ENCODE measurements at regions not wholly inside any gene's neighbourhood (a gene's known extent, or its start where the extent isn't known, plus 50 kb on each side); places are given as distances from the start of the nearest gene placed in this dataset.
"Not testable (repeated sequence)": the region's sequence is repeated elsewhere in the genome, so short reads cannot be mapped to it uniquely, and the experiment has no call there.

DNA sequence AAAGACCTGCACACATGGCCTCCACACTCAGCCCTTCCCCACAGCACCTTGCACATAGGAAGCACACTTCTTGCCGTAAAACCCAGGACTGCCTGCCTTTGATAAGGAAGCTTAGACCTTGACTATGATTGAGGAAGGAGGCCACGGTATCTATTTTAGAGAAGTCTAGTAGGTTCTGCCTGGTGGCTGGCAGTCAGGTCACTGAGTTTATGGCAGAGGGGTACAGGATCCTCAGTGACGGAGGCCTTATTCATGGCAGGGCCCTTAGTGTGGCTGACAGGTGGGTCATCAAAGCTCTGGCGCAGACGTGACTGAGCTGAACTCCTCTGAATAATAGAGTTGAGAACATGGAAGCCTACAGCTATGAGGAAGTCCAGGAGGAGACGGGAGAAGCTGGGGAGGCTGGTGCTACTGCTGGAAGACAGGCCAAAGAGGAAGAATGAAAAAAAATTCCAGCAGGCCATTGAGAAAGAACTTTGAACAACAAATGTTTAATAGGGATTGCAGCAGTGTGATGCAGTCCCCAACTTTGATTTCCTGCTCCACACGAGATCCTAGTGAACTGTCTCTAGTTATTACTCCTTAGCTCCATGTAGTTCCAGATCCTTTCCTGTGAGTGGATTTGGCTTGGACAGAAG lies 142.8 kb downstream of the BCL2L11 start:
- H3K4me1 Mint-ChIP-seq (ENCODE audit: low read depth); H3K27ac Mint-ChIP-seq; H3K9me3 Mint-ChIP-seq; H3K4me3 Mint-ChIP-seq; H3K27me3 Mint-ChIP-seq (ENCODE audit: low read depth): not testable (repeated sequence)
- peaks cover 11% of the 10 kb centered on the region for H3K36me3 Mint-ChIP-seq (ENCODE audit: low read depth)

DNA sequence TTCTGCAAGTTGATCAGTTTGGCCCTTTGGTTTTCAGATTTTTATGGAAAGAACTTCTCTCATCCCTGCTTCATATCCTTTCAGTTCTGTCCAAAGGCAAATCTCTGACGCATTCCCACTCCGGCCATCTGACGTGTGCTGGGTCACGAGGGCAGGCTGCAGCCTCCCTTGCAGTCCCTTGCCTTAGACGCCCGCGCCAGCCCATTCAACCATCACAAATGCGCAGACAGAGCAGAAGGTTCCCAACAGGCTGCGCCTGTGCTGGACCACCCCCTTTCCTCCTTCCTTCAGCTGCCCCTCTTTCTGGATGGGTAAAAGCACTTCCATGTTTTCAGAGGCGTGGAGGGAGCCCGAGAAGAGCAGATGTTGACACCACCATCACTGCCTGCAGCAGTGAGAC lies 144.2 kb downstream of the BCL2L11 start:
- not testable (repeated sequence) for H3K27me3 Mint-ChIP-seq (ENCODE audit: low read depth); H3K36me3 Mint-ChIP-seq (ENCODE audit: low read depth); H3K9me3 Mint-ChIP-seq; H3K4me3 Mint-ChIP-seq; H3K4me1 Mint-ChIP-seq (ENCODE audit: low read depth); H3K27ac Mint-ChIP-seq

GRCh38 chr2:111266556-111266955 lies 145.8 kb downstream of the BCL2L11 start:
- H3K4me1 Mint-ChIP-seq (ENCODE audit: low read depth); H3K36me3 Mint-ChIP-seq (ENCODE audit: low read depth); H3K27me3 Mint-ChIP-seq (ENCODE audit: low read depth); H3K27ac Mint-ChIP-seq; H3K4me3 Mint-ChIP-seq; H3K9me3 Mint-ChIP-seq: not testable (repeated sequence)

DNA sequence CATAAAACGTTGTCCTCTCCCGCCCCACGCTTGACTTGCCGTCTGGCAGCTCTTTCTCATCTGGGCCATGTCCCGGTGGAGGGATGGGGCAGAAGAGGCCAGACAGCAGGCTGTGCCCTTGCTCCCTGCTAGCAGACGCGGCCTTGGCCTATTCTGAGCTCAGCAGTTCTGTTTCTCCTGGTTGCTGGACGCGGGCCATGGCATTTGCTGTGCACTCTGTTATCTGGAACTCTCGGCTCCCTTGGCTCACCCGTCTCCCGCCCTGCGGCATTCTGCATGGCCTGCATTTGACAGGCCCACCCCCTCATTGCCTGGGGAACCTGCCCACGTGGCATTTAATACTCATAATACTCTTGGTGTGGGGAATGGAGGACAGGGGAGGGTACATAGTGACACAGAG lies 146.3 kb downstream of the BCL2L11 start:
- H3K9me3 Mint-ChIP-seq; H3K36me3 Mint-ChIP-seq (ENCODE audit: low read depth); H3K27ac Mint-ChIP-seq; H3K4me3 Mint-ChIP-seq; H3K4me1 Mint-ChIP-seq (ENCODE audit: low read depth); H3K27me3 Mint-ChIP-seq (ENCODE audit: low read depth): not testable (repeated sequence)

DNA sequence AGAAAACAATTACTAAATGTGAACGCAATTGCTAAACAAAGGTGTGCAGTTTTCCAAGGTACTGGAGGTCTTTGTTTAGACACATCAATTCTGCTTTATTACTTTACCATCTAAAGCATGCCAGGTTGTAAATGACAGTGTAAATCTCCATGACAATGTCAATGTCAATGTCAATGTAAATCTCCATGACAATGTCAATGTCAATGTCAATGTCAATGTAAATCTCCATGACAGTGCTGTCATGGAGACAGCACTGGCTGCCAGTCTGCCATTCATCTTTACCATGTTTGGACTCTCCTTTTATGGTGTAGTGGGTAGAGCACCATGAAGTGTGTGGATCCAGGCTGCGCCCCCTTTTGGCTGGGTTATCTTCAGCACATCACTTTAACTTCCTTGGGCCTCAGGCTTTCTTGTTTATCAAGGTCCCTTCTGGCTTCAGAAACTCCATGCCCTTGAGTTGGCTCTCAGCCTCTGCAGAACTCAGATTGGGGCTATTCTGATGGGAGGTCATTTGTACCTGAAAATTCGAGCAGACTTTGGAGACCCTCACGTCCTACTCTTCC lies 149.1 kb downstream of the BCL2L11 start:
- H3K36me3 Mint-ChIP-seq (ENCODE audit: low read depth); H3K9me3 Mint-ChIP-seq; H3K27ac Mint-ChIP-seq; H3K4me1 Mint-ChIP-seq (ENCODE audit: low read depth); H3K27me3 Mint-ChIP-seq (ENCODE audit: low read depth); H3K4me3 Mint-ChIP-seq: not testable (repeated sequence)

DNA sequence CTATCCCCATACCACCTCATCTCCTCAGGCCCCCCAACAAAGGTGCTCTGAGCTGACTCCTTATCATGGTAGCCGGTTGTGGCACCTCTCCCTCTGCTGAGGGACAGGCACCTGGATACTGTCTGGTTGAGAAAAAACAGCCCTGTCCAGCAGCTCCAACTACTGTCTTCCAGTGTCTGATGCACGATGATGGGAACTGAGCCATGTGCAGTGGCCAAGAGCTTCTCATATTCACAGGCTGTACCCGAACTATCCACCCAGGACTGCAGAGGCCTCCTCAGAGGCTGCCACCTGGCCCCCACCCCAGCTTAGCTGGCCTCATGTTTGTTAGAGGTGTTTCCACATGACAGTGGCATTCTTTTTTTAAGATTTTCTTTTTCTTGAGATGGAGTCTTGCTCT lies 149.9 kb downstream of the BCL2L11 start:
- not testable (repeated sequence) for H3K4me1 Mint-ChIP-seq (ENCODE audit: low read depth); H3K9me3 Mint-ChIP-seq; H3K36me3 Mint-ChIP-seq (ENCODE audit: low read depth); H3K4me3 Mint-ChIP-seq; H3K27me3 Mint-ChIP-seq (ENCODE audit: low read depth); H3K27ac Mint-ChIP-seq

- not testable (repeated sequence) for H3K4me3 Mint-ChIP-seq; H3K36me3 Mint-ChIP-seq (ENCODE audit: low read depth); H3K27ac Mint-ChIP-seq; H3K4me1 Mint-ChIP-seq (ENCODE audit: low read depth); H3K9me3 Mint-ChIP-seq; H3K27me3 Mint-ChIP-seq (ENCODE audit: low read depth)
These were observed 151.1 kb downstream of the BCL2L11 start for GRCh38 chr2:111271647-111272304.

DNA sequence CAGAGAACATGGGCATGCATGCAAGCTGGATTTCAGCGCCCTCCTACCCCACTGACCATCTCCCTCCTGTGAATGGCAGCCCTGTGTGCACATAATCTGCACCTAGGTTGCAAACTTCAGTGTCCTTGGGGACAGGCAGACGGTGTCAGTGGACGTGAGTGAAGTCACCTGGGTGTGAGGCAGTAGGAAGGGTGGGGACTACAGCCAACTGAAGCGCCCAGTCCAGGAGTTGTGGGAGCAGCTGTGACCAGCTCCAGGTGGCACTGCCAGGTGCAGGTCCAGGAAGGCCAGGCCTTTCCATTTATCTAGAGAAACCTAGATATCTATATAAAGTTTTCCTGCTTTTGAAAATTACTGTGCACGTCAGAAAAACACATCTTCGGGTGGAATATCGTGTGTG lies 152.3 kb downstream of the BCL2L11 start:
- H3K9me3 Mint-ChIP-seq; H3K27me3 Mint-ChIP-seq (ENCODE audit: low read depth); H3K36me3 Mint-ChIP-seq (ENCODE audit: low read depth): not testable (repeated sequence)

DNA sequence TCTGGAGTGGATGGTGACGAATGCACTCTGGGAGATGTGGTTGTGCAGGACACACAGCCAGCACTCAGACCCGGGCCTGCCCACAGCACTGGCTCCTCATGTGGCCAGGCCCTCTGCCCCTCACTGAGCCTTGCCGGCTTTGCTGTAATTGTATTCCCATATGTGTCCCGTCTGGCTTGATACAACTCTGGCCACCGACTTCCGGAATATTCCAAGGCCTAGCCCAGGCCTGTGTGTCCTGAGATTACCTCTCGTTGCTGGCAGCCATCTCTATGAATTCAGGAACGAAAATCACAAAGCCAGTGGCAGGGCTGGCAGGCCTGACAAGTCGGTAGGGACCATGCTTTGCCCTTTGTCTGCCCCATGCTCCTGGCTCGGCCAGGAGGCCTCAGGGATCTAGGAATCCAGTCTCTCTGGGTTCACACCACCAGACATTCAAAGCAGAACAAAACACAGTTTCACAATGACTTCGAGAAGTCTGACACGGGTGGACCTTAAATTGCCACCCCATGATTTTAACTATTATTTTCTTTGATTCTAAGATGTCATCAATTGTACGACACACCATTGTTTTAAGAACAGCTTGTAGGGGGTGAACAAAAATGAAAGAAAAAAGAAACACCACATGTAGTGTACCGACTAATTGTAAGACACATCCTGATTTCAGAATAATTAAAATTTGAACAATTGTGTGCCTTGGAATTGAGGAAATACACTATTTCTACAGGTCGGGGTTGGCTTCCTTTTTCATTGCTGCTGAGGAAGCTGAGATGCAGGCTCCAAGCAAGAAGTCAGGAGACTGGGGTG lies 154.5 kb downstream of the BCL2L11 start:
- H3K9me3 Mint-ChIP-seq; H3K36me3 Mint-ChIP-seq (ENCODE audit: low read depth); H3K4me1 Mint-ChIP-seq (ENCODE audit: low read depth); H3K27ac Mint-ChIP-seq; H3K27me3 Mint-ChIP-seq (ENCODE audit: low read depth); H3K4me3 Mint-ChIP-seq: not testable (repeated sequence)

More for the DNA sequence above, 152.3 kb downstream of the BCL2L11 start:
- H3K4me3 Mint-ChIP-seq; H3K27ac Mint-ChIP-seq; H3K4me1 Mint-ChIP-seq (ENCODE audit: low read depth): not testable (repeated sequence)

- H3K4me1 Mint-ChIP-seq (ENCODE audit: low read depth); H3K27me3 Mint-ChIP-seq (ENCODE audit: low read depth); H3K36me3 Mint-ChIP-seq (ENCODE audit: low read depth); H3K9me3 Mint-ChIP-seq; H3K27ac Mint-ChIP-seq; H3K4me3 Mint-ChIP-seq: not testable (repeated sequence)
These were observed 155.1 kb downstream of the BCL2L11 start for GRCh38 chr2:111275854-111276171.

DNA sequence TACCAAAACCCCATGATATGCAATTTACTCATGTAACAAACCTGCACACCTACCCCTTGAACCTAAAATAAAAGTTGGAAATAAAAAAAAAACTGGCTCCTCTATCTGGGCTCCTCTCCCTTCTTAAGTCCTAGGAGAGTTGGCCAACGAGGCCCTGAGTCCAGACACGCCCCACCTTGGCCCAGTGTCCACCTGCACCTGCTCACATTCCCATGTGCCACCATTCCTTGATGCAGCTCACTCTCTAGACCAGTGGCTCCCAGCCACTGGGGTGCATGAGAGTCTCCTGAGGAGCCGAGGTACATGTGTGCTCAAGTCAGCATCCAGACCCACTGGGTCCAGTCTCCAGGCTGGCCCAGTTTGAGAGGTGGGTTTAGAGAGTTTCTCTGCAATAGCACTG lies 157.4 kb downstream of the BCL2L11 start:
- H3K4me3 Mint-ChIP-seq; H3K27ac Mint-ChIP-seq; H3K27me3 Mint-ChIP-seq (ENCODE audit: low read depth); H3K9me3 Mint-ChIP-seq; H3K36me3 Mint-ChIP-seq (ENCODE audit: low read depth); H3K4me1 Mint-ChIP-seq (ENCODE audit: low read depth): not testable (repeated sequence)

- H3K4me1 Mint-ChIP-seq (ENCODE audit: low read depth); H3K9me3 Mint-ChIP-seq; H3K36me3 Mint-ChIP-seq (ENCODE audit: low read depth); H3K27ac Mint-ChIP-seq; H3K4me3 Mint-ChIP-seq; H3K27me3 Mint-ChIP-seq (ENCODE audit: low read depth): not testable (repeated sequence)
These were observed 160.1 kb downstream of the BCL2L11 start for GRCh38 chr2:111280709-111281286.

DNA sequence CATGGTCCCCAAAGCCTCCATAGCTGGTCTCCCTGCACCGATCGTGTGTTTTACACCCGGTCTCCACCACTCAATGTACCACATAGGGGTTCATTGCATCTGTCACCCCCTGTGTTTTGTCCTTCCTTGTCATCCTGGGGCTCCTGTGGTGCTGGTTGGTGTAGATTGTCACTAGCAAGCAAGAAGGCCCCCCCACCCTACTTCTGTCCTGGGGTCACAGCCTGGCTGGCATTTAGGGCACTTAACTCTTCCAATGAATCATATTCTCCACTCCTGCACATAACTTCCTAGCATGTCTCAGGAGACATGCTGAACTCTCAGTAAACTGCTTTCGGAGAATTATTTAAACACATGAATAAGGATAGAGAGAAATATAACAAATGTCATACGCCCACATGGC lies 161.4 kb downstream of the BCL2L11 start:
- H3K4me1 Mint-ChIP-seq (ENCODE audit: low read depth); H3K27me3 Mint-ChIP-seq (ENCODE audit: low read depth); H3K27ac Mint-ChIP-seq; H3K9me3 Mint-ChIP-seq; H3K36me3 Mint-ChIP-seq (ENCODE audit: low read depth); H3K4me3 Mint-ChIP-seq: not testable (repeated sequence)

DNA sequence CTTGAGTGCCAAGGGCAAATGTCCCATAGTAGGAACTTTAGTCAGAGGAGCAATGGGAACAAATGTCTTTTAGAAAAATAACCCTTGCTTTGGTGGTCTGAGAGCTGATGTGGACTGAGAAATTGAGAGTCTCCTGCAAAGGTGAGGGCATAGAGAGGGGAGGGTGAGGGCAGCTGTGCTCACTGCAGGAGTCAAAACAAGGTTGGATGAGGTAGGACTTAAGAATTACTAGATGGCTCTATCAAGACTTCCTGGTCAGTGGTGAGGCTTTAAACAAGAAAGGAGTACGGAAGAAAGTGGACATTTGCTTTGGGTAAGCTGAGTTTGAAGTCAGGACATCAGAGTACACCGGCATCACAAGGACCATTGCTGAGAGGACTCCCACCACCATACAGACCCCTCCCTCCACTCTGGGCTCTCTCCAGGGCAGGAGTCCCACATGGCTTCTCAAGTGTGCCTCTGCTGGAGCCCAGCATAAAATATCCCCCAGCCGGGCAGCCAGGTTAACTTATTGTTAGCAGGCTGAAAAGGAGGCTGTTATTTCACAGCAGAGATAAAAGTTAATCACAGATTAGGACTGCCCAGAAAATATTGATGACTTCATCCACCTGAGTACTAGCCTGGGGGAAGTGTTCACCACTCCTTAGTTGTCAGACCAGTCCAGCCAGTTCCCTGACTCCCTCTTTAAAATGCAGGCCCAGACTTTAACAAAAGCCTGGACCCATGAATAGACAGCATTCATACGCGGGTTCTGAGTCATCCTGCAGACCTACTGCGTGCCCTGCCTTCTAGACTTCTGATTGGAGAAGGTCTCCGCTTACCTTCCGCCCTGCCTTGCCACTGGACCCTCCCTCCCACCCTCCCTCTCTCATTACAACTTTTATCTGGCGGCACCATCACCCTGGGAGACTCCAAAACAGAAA lies 167.2 kb downstream of the BCL2L11 start:
- H3K27ac Mint-ChIP-seq; H3K4me3 Mint-ChIP-seq; H3K9me3 Mint-ChIP-seq; H3K36me3 Mint-ChIP-seq (ENCODE audit: low read depth); H3K4me1 Mint-ChIP-seq (ENCODE audit: low read depth); H3K27me3 Mint-ChIP-seq (ENCODE audit: low read depth): not testable (repeated sequence)

All from T-helper 1 cell treated with Interleukin-12 subunit alpha and Interleukin-12 subunit beta and Interleukin-4 antibody, amounts not matched to agents 30 μg/mL and 1 μg/mL, for 36 hours (primary cell).